WTC11 (cell line): ENCODE measurements at regions not wholly inside any gene's neighbourhood (a gene's known extent, or its start where the extent isn't known, plus 50 kb on each side); places are given as distances from the start of the nearest gene placed in this dataset.

Experiments used
- ATAC-seq: fragments of 200-7000 bp; cut with Tn5 transposase; 2 replicates; pipeline ENCODE4 v1.10.0; 2021; ENCODE audit warnings: mild to moderate bottlenecking, moderate library complexity
- CTCF ChIA-PET: fragments of 300-600 bp; sonication (Branson Sonifier 250); formaldehyde crosslinking; loops from one replicate; lab custom pipeline; 2021; ENCODE audit warnings: antibody characterized with exemption; lab: Charles Lee
- POLR2A ChIA-PET: fragments of 350-600 bp; sonication (Branson Sonifier 250); formaldehyde crosslinking; loops from one replicate; lab custom pipeline; 2021; ENCODE audit warnings: antibody characterized with exemption; lab: Charles Lee
- DNase-seq: peaks from one replicate; pipeline ENCODE4 v3.0.0; 2021; ENCODE audit warnings: low spot score
- H3K27ac Mint-ChIP-seq: 2 replicates; pipeline ENCODE4 v1.8.0; 2021; ENCODE audit warnings: mixed read lengths
- H3K27me3 Mint-ChIP-seq: 2 replicates; pipeline ENCODE4 v1.8.0; 2021; ENCODE audit warnings: low read depth, mild to moderate bottlenecking, moderate library complexity, mixed read lengths
- H3K36me3 Mint-ChIP-seq: 2 replicates; pipeline ENCODE4 v1.8.0; 2021; ENCODE audit warnings: mixed read lengths
- H3K4me1 Mint-ChIP-seq: 2 replicates; pipeline ENCODE4 v1.8.0; 2022; ENCODE audit warnings: mixed read lengths
- H3K4me3 Mint-ChIP-seq: 2 replicates; pipeline ENCODE4 v1.8.0; 2021; ENCODE audit warnings: mild to moderate bottlenecking, moderate library complexity, mixed read lengths
- H3K9me3 Mint-ChIP-seq: 2 replicates; pipeline ENCODE4 v1.8.0; 2021; ENCODE audit warnings: mixed read lengths
- ETV6 ChIP-seq: sonication (generic); formaldehyde crosslinking; IDR thresholded peaks from 2 replicates; pipeline ENCODE4 v1.8.1; 2022; ENCODE audit warnings: mild to moderate bottlenecking, missing genetic modification reagents
- GRHL2 ChIP-seq: fragments of 250-450 bp; sonication (Bioruptor Pico); IDR thresholded peaks from 2 replicates; pipeline ENCODE4 v1.8.0; 2022; ENCODE audit warnings: mild to moderate bottlenecking, moderate library complexity; ENCODE audit not compliant: insufficient replicate concordance, severe bottlenecking
- GTF2I ChIP-seq: fragments of 250-450 bp; sonication (Bioruptor Pico); conservative IDR thresholded peaks from 2 replicates; pipeline ENCODE4 v1.4.0; 2021; ENCODE audit warnings: mild to moderate bottlenecking
- HMGXB4 ChIP-seq: sonication (generic); formaldehyde crosslinking; IDR thresholded peaks from 2 replicates; pipeline ENCODE4 v1.8.1; 2023; ENCODE audit warnings: mild to moderate bottlenecking, moderate library complexity, missing genetic modification reagents
- IRF2 ChIP-seq: sonication (generic); formaldehyde crosslinking; IDR thresholded peaks from 2 replicates; pipeline ENCODE4 v1.8.0; 2022; ENCODE audit warnings: low read depth, missing genetic modification reagents, borderline replicate concordance
- MXD4 ChIP-seq: fragments of 250-450 bp; sonication (Bioruptor Pico); IDR thresholded peaks from 2 replicates; pipeline ENCODE4 v1.8.0; 2021; ENCODE audit warnings: mild to moderate bottlenecking, moderate library complexity, borderline replicate concordance
- NFYB ChIP-seq: sonication (generic); formaldehyde crosslinking; conservative IDR thresholded peaks from 2 replicates; pipeline ENCODE4 v1.8.0; 2022; ENCODE audit warnings: low read depth, missing genetic modification reagents
- RELA ChIP-seq: sonication (generic); formaldehyde crosslinking; IDR thresholded peaks from 2 replicates; pipeline ENCODE4 v1.8.1; 2022; ENCODE audit warnings: missing genetic modification reagents, mild to moderate bottlenecking, borderline replicate concordance
- SP1 ChIP-seq: sonication (generic); formaldehyde crosslinking; conservative IDR thresholded peaks from 2 replicates; pipeline ENCODE4 v1.8.1; 2022; ENCODE audit warnings: missing genetic modification reagents
- TEAD1 ChIP-seq: sonication (generic); formaldehyde crosslinking; IDR thresholded peaks from 2 replicates; pipeline ENCODE4 v1.8.0; 2022; ENCODE audit warnings: mild to moderate bottlenecking, missing genetic modification reagents
- TP53 ChIP-seq: sonication (generic); formaldehyde crosslinking; IDR thresholded peaks from 2 replicates; pipeline ENCODE4 v1.8.1; 2023; ENCODE audit warnings: mild to moderate bottlenecking, missing genetic modification reagents
- ZBTB21 ChIP-seq: sonication (generic); formaldehyde crosslinking; IDR thresholded peaks from 2 replicates; pipeline ENCODE4 v1.8.1; 2023; ENCODE audit warnings: mild to moderate bottlenecking, missing genetic modification reagents, borderline replicate concordance
- ZNF138 ChIP-seq: sonication (generic); formaldehyde crosslinking; conservative IDR thresholded peaks from 2 replicates; pipeline ENCODE4 v1.8.1; 2022; ENCODE audit warnings: mild to moderate bottlenecking, moderate library complexity, missing genetic modification reagents
- ZNF263 ChIP-seq: sonication (generic); formaldehyde crosslinking; IDR thresholded peaks from 2 replicates; pipeline ENCODE4 v1.8.1; 2022; ENCODE audit warnings: low read depth, mild to moderate bottlenecking, moderate library complexity, missing genetic modification reagents
- ZSCAN18 ChIP-seq: fragments of 250-450 bp; sonication (Bioruptor Pico); IDR thresholded peaks from 2 replicates; pipeline ENCODE4 v2.1.2; 2022; ENCODE audit warnings: mild to moderate bottlenecking, moderate library complexity
- TF ChIP-seq, protein P1 (sequence below): fragments of 250-450 bp; sonication (Bioruptor Pico); IDR thresholded peaks from 2 replicates; pipeline ENCODE4 v1.9.0; 2021; ENCODE audit warnings: mild to moderate bottlenecking
- TF ChIP-seq, protein P2 (sequence below): sonication (generic); formaldehyde crosslinking; IDR thresholded peaks from 2 replicates; pipeline ENCODE4 v1.8.1; 2023; ENCODE audit warnings: mild to moderate bottlenecking, missing genetic modification reagents, borderline replicate concordance
- TF ChIP-seq, protein P3 (sequence below): sonication (generic); formaldehyde crosslinking; IDR thresholded peaks from 2 replicates; pipeline ENCODE4 v1.8.0; 2022; ENCODE audit warnings: mild to moderate bottlenecking, missing genetic modification reagents

- TF ChIP-seq ZNF263: no peak
Measured at GRCh38 chr17:55584861-55585260, 73.6 kb upstream of the SMIM36 start (continued).

GRCh38 chr17:55584055-55584685 is 72.9 kb upstream of the SMIM36 start:
- Mint-ChIP-seq H3K4me3 (no peak overlapping the region), H3K9me3 (peaks cover 3% of the 10 kb centered on the region; the same call in 1 of the 2 replicates), H3K36me3 (no peaks in the 10 kb centered on the region), H3K4me1 (no peaks in the 10 kb centered on the region), H3K27ac (no peak overlapping the region)
- ChIA-PET POLR2A (no interaction called here), CTCF (interaction anchor here (1.0 kb wide), 1 partner anchor 167 kb away, joined by 3 read pairs; the partner anchor contains the start of gene PCTP)
- no peak for DNase-seq
- no peak for ATAC-seq
- TF ChIP-seq ZNF138 (CRISPR knock-in tag): no peak
- no peak for TF ChIP-seq GTF2I (CRISPR knock-in tag)
- no peak for TF ChIP-seq ETV6
- TF ChIP-seq NFYB (CRISPR knock-in tag): no peak
- TF ChIP-seq HMGXB4: no peak
- TF ChIP-seq TEAD1 (CRISPR knock-in tag): no peak
- TF ChIP-seq SP1 (CRISPR knock-in tag): no peak
- TF ChIP-seq, all 79 proteins: peak for 0
- H3K27me3 Mint-ChIP-seq: no peaks in the 10 kb centered on the region

GRCh38 chr17:55582897-55583296 is 71.6 kb upstream of the SMIM36 start:
- no peak for TF ChIP-seq TP53
- H3K4me1 Mint-ChIP-seq: no peaks in the 10 kb centered on the region
- ChIA-PET POLR2A (no interaction called here), CTCF (interaction anchor here (1.0 kb wide), 1 partner anchor 168 kb away, joined by 3 read pairs; the partner anchor contains the start of gene PCTP)
- H3K27me3 Mint-ChIP-seq: no peaks in the 10 kb centered on the region
- H3K36me3 Mint-ChIP-seq: no peaks in the 10 kb centered on the region
- no peak for DNase-seq
- H3K9me3 Mint-ChIP-seq: peaks cover 3% of the 10 kb centered on the region; the same call in 1 of the 2 replicates
- no peak for ATAC-seq
- H3K27ac Mint-ChIP-seq: no peak overlapping the region
- no peak overlapping the region for H3K4me3 Mint-ChIP-seq

DNA sequence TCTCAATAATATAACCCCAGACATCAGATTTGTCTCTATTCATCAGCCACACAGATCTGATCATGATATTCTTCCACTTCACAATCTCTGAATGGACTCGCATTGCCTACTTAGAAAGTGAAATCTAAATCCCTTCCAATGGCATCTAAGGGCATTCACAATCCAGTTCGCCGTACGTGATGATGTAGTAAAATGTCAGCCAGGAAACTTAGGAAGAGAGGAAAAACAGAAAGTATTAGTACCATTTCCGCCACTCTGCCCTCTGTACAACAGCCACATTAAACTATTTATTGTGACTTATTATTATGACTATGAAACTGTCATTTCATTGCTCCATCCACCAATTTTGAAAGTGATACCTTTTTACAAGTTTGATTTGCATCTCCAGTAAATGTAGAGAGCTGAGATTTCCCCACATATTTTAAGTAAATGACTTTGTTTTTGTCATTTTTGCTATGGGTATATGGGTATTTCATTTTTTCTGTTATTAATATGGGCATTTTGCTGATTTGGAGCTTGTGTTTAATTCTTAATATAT is 69.4 kb upstream of the SMIM36 start:
- DNase-seq (no peak), ATAC-seq (no peak)
- Mint-ChIP-seq H3K4me3 (no peak overlapping the region), H3K27me3 (no peaks in the 10 kb centered on the region), H3K27ac (no peak overlapping the region), H3K36me3 (no peaks in the 10 kb centered on the region), H3K4me1 (no peaks in the 10 kb centered on the region), H3K9me3 (peaks cover 3% of the 10 kb centered on the region; the same call in 1 of the 2 replicates)
- POLR2A ChIA-PET: no interaction called here
- CTCF ChIA-PET: no interaction called here
- TF ChIP-seq GRHL2 (CRISPR knock-in tag) (no peak), ZBTB21 (CRISPR knock-in tag) (no peak), ZNF263 (no peak), RELA (CRISPR knock-in tag) (no peak), MXD4 (CRISPR knock-in tag) (no peak), ZSCAN18 (CRISPR knock-in tag) (no peak), IRF2 (no peak), ZNF138 (CRISPR knock-in tag) (no peak)
- TF ChIP-seq, protein P1, sequence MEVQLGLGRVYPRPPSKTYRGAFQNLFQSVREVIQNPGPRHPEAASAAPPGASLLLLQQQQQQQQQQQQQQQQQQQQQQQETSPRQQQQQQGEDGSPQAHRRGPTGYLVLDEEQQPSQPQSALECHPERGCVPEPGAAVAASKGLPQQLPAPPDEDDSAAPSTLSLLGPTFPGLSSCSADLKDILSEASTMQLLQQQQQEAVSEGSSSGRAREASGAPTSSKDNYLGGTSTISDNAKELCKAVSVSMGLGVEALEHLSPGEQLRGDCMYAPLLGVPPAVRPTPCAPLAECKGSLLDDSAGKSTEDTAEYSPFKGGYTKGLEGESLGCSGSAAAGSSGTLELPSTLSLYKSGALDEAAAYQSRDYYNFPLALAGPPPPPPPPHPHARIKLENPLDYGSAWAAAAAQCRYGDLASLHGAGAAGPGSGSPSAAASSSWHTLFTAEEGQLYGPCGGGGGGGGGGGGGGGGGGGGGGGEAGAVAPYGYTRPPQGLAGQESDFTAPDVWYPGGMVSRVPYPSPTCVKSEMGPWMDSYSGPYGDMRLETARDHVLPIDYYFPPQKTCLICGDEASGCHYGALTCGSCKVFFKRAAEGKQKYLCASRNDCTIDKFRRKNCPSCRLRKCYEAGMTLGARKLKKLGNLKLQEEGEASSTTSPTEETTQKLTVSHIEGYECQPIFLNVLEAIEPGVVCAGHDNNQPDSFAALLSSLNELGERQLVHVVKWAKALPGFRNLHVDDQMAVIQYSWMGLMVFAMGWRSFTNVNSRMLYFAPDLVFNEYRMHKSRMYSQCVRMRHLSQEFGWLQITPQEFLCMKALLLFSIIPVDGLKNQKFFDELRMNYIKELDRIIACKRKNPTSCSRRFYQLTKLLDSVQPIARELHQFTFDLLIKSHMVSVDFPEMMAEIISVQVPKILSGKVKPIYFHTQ (CRISPR knock-in tag): no peak
- TF ChIP-seq, protein P2, sequence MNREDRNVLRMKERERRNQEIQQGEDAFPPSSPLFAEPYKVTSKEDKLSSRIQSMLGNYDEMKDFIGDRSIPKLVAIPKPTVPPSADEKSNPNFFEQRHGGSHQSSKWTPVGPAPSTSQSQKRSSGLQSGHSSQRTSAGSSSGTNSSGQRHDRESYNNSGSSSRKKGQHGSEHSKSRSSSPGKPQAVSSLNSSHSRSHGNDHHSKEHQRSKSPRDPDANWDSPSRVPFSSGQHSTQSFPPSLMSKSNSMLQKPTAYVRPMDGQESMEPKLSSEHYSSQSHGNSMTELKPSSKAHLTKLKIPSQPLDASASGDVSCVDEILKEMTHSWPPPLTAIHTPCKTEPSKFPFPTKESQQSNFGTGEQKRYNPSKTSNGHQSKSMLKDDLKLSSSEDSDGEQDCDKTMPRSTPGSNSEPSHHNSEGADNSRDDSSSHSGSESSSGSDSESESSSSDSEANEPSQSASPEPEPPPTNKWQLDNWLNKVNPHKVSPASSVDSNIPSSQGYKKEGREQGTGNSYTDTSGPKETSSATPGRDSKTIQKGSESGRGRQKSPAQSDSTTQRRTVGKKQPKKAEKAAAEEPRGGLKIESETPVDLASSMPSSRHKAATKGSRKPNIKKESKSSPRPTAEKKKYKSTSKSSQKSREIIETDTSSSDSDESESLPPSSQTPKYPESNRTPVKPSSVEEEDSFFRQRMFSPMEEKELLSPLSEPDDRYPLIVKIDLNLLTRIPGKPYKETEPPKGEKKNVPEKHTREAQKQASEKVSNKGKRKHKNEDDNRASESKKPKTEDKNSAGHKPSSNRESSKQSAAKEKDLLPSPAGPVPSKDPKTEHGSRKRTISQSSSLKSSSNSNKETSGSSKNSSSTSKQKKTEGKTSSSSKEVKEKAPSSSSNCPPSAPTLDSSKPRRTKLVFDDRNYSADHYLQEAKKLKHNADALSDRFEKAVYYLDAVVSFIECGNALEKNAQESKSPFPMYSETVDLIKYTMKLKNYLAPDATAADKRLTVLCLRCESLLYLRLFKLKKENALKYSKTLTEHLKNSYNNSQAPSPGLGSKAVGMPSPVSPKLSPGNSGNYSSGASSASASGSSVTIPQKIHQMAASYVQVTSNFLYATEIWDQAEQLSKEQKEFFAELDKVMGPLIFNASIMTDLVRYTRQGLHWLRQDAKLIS (CRISPR knock-in tag): no peak
- TF ChIP-seq, protein P3, sequence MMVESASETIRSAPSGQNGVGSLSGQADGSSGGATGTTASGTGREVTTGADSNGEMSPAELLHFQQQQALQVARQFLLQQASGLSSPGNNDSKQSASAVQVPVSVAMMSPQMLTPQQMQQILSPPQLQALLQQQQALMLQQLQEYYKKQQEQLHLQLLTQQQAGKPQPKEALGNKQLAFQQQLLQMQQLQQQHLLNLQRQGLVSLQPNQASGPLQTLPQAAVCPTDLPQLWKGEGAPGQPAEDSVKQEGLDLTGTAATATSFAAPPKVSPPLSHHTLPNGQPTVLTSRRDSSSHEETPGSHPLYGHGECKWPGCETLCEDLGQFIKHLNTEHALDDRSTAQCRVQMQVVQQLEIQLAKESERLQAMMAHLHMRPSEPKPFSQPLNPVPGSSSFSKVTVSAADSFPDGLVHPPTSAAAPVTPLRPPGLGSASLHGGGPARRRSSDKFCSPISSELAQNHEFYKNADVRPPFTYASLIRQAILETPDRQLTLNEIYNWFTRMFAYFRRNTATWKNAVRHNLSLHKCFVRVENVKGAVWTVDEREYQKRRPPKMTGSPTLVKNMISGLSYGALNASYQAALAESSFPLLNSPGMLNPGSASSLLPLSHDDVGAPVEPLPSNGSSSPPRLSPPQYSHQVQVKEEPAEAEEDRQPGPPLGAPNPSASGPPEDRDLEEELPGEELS (CRISPR knock-in tag): no peak
